ENCODE measurements at regions not wholly inside any gene's neighbourhood (a gene's known extent, or its start where the extent isn't known, plus 50 kb on each side); places are given as distances from the start of the nearest gene placed in this dataset.

- no peak for DNase-seq
These were observed 510.3 kb upstream of the ZFHX3 start for GRCh38 chr16:73558219-73558618.

DNA sequence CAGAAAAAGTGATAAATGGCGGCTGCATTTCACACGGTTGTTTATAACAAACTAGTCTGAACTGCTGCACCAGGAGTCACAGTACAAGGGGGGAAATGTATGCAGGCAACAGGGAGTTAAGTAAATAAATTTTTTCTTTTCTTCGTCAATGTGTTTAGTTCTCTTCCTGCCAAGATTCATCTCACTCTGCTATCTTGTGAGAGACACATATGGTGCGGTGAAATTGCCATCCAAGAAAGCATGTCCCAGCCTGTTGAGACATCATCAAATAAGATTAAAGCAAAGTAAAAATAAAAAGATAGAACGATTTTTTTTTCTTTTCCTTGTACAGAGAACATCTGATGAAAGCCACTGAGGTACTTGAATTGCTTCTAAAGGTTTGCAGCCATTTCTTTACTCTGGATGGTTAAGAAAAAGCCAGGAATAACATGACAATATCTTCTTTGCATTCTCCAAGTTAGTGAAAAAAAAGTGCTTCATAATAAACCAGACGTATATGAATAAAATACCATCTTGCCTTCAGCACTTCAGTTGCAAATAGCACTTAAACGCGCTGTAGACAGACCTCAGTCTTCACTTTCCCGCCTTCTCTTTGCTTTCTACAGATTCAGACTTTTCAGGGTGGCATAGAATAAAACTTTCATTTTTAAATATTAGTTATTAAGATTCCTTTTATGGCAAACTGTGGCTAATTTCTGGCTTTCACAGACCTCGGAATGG is 506.2 kb upstream of the ZFHX3 start:
- DNase-seq, result no peak

GRCh38 chr16:73549984-73550631 is 502.2 kb upstream of the ZFHX3 start:
- DNase-seq, result no peak

- DNase-seq, result no peak
These were observed 499.9 kb upstream of the ZFHX3 start for GRCh38 chr16:73547552-73548403.

DNA sequence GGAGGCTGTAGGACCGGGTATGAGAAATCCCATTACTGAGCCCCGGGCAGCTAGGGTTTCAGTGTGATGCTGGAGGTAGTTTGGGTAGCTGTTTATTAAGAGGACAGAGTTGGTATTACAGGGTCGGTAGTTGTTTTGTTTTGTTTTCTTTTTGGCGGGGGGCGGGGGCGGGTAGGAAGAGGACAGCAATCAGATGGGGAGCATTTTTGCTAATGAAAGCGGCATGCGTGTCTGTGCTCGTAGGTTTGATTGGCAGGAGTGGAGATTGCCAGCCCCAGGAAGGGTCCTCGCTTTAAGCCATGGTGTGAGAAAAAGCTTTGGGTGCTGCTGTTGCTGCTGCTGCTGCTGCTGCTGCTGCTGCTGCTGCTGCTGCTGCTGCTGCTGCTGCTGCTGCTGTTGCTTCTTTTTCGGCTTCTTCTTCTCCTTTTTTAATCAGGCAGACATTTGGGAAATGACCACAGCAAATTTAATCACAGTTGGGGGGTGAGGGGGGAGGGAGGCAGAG is 498.5 kb upstream of the ZFHX3 start:
- no peak for DNase-seq

- DNase-seq, result no peak
These were observed 497.8 kb upstream of the ZFHX3 start for GRCh38 chr16:73545755-73546154.

DNA sequence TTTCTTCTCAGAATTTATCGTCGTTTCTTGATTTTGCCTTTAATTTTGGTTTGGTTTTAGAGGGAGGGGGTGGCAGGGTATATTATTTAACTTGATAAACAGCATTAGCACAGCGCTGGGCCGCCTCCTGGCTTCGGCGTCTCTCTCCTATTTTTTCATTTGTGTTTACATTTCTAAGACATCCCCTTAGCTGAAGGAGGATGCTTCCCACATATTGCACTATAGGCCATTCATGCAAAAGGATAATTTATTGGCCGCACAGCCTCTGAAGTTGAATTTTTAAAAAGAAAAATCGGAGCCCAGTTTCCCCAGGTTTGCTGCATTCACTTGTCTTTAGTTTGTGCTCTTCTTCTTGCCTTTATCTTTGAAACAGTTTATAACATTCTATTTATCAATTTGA is 497.4 kb upstream of the ZFHX3 start:
- DNase-seq, result no peak

GRCh38 chr16:73544826-73545225 is 496.9 kb upstream of the ZFHX3 start:
- no peak for DNase-seq

DNA sequence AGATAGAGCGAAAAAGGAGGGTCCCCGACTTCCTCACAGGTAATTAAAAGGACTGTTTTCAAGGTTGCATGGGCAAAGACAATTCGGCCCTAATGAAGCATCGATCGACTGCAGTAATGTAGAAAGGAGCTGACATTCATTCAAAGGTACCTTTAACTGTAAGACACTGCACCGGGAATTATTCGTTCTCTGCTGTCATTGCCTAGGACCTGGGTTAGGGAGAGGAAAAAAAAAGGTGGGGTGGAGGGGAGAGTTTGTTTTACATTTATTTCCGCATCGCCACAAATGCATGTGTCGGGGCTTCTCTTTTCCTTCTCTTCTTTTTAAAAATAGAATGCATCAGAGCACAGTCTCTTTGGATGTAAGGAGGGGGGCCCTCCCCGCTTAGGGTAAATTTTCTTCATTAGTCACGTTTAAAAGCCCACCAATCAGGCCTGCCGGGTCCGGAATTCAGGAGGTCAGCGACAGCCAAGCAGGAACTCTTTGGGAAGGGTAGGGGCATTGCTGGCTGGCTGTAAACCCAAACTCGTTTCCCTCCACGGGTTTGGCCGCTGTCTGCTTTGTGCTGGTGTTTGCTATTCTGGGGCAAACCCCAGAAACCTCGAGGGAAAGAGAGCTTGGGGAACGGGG is 496.2 kb upstream of the ZFHX3 start:
- DNase-seq, result no peak

GRCh38 chr16:73543331-73543969 is 495.5 kb upstream of the ZFHX3 start:
- no peak for DNase-seq

- DNase-seq, result no peak
These were observed 495.0 kb upstream of the ZFHX3 start for GRCh38 chr16:73542885-73543284.

DNA sequence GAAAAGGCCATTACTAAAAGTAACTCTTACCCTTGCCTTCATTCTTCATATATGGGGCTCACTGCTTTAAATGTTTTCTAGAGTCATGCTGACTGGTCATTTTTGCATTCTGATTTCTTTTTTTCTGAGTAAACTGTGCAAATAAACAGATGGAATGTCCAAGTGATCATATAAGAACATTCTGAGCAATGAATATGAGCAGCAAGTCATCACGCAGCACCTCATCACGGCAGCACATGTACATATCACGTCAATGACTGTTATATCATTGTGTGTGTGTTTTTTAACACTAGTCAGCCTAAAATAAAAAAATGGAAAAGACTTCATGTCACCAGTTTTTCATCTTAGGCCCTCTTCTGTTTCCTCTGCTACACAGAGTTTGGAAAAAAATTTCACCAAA is 490.0 kb upstream of the ZFHX3 start:
- DNase-seq, result no peak

DNA sequence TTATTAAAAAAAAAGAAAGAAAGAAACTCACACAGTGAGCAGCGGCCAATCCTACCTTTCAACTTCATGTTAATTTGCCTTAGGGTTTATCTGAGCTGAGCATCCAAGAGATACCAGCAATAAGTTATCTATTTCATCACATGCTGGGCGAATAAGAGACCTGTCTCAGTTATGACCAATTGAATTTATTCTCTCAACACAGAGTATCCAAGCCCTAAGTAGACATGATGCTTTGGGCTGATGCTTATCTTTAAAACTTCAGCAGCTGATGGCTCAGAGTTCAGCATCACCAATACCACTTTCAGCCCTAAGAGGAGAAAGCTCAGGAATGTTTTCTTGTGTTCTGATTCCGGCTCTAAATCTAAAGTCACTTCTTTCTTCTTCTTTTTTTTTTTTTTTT is 489.0 kb upstream of the ZFHX3 start:
- no peak for DNase-seq

DNA sequence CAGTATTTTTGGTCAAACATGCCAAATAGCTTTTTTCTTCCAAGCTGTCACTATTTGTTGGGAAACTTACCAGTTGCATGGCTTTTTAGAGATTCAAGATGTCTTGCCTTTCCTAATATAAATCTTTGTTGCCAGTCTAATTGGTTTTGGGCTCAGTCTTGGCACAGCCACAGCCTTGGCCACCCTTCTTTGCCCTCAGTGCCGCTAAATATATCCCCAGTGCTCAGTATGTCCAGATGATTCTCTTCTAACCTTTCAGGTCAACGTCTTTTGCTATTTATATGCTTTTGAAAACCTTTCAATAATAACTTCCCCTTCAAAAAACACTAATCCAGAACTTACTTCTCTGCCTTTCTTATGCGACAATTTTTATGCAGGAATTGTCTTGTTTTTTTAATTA is 483.1 kb upstream of the ZFHX3 start:
- DNase-seq, result no peak

GRCh38 chr16:73530529-73530928 is 482.6 kb upstream of the ZFHX3 start:
- no peak for DNase-seq

DNA sequence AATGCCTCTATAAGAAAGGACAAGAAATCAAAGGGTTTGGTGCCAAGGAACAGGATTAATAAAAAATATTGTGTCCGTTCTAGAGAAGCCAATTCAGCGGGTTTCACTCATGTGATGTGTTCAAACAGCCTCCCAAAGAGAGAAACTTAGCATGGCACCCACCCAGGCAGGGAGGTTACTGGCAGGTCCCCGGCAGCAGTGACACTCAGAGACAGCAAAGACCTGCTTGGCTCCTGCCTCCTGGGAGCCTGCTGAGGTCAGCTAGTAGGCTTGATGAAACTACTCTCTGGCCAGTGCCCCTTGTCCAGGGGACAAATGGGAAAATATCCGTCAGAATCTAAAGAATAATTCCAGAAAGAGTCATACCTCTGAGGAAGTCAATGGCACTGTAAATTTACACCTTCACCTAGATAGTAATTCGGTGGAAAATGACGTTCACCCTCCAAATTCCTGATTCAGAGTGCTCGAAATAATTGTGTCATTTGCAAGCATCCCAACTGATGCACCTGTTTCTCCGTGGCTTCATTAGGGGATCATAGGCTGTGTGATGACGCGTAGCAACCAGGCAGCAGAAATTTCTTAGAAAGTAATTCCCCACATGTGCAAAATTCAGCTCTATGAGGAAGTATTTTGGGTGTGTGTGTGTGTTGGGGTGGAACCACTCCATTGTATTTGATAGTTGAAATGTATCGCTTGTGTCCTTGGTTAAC is 481.5 kb upstream of the ZFHX3 start:
- no peak for DNase-seq

DNA sequence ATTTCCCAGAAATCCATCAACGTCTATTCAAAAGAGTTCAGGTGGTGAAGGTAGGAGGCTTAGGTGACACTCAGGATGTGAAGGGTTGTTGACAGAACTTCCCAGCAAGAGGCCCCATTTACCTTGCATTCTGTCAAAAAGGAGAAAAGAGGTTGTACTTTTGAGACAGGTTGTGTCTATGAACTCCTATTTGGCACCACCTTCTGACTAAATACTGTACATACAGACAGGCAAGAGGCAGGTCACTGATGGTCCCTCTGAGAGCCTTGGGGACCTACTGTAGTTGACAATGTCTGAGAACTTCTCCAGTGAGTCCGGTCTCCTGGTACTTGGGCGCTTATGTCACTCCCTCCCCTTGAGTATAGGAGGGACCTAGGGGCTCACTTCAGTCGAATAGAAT is 479.3 kb upstream of the ZFHX3 start:
- DNase-seq, result no peak

DNA sequence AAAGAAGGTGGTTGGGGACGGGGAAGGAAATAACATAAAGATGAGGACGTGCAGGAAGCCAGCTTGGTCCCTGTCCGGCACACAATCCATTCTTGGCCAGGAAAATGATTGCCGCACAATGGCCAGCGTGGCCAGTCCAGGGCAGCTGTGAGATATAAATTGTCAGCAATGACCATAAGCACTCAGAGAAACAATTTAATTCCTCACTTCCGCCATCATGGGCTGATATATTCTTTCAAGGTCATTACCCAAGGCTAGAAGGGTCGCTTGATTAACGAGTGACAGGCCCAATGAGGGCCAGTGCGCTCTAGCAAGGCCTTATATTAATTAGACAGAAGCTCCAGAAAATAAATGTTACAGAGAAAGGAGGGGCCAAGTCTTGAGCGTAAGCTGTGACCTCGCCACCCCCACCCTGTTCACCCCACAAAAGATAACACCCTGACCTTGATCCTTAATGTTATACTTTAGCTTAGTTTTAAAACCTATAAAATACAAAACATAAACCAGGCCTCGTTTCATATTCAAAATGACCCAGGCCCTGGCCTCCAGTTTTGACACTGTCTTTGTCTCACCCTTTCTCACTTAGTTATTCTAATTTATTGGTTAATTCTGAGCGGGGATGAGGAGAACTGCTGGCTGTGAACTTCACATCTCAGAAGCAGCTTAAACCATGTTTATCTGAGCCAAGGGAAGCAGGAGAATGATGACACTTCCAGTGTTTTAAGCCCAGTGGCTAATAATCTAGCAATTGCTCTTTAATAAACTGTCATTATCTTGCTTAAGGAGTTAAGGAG is 478.3 kb upstream of the ZFHX3 start:
- DNase-seq, result no peak

- DNase-seq, result no peak
These were observed 475.3 kb upstream of the ZFHX3 start for GRCh38 chr16:73523209-73523608.

GRCh38 chr16:73521499-73521898 is 473.6 kb upstream of the ZFHX3 start:
- DNase-seq, result no peak

DNA sequence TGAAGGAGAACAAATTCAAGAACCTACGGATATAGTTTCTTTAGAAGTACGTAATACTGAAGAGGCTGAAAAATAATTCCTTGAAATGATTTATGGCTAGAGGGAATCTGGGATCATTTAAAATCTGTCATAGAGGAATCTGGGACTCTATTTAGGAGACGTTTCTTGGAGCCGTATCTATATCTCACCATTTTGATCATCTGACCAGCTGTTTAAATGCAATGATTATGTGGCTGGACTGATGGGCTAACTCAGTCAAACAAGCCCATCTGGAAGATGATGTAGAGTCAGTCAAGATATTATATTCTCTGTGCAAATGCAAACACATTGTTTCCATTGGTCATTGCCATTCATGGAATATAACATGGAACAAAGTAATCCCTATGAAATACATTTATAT is 467.7 kb upstream of the ZFHX3 start:
- no peak for DNase-seq
